Stomach (tissue), 8 donors: ENCODE measurements at regions not wholly inside any gene's neighbourhood (a gene's known extent, or its start where the extent isn't known, plus 50 kb on each side); places are given as distances from the start of the nearest gene placed in this dataset.

ENCODE experiments used
- DNase-seq, 2 donors: peaks; one replicate each; pipeline versions ENCODE4 v3.0.0 to v3.0.0-alpha.2; 2013 to 2019
- H3K27ac ChIP-seq, 5 donors: fragments of 200-600 bp in 4 of 5; sonication (generic) in 4 of 5; one replicate each; pipeline ENCODE4 v1.5.1; 2013 to 2019; ENCODE audit warnings: mild to moderate bottlenecking in 1 of 5, moderate library complexity in 1 of 5
- H3K27me3 ChIP-seq, 3 donors: fragments of 200-600 bp; sonication (generic); one replicate each; pipeline ENCODE4 v1.5.1; 2017 to 2019; ENCODE audit warnings: mixed run types in 1 of 3
- H3K36me3 ChIP-seq, 4 donors: fragments of 200-600 bp; sonication (generic); 1 replicate in 3 of 4; 2 replicates in 1 of 4; pipeline ENCODE4 v1.5.1; 2016 to 2019
- H3K4me1 ChIP-seq, 4 donors: fragments of 200-600 bp; sonication (generic); one replicate each; pipeline ENCODE4 v1.5.1; 2016 to 2019
- H3K4me3 ChIP-seq, 4 donors: fragments of 200-600 bp; sonication (generic) in 3 of 4; one replicate each; pipeline ENCODE4 v1.5.1; 2016 to 2019; ENCODE audit warnings: mild to moderate bottlenecking in 1 of 4
- H3K9me3 ChIP-seq, 4 donors: fragments of 200-600 bp; sonication (generic); one replicate each; pipeline ENCODE4 v1.5.1; 2016 to 2019
- CTCF ChIP-seq, 7 experiments: fragments of 450-650 bp in 4 of 7; fragments of 200-600 bp in 3 of 7; sonication (generic) in 3 of 7; IDR thresholded peaks; one replicate each; pipeline ENCODE4 v1.5.1; 2016 to 2019; ENCODE audit warnings: antibody characterized with exemption in 7 of 7, control low read depth in 2 of 7, mild to moderate bottlenecking in 1 of 7
- EP300 ChIP-seq: sonication (generic); formaldehyde crosslinking; IDR thresholded peaks from one replicate; pipeline ENCODE4 v1.6.1; 2017; ENCODE audit warnings: antibody characterized with exemption
- POLR2A ChIP-seq, 4 donors: fragments of 450-650 bp; IDR thresholded peaks; one replicate each; pipeline ENCODE4 v1.6.1; 2016; ENCODE audit warnings: antibody characterized with exemption in 4 of 4, control low read depth in 2 of 4, mild to moderate bottlenecking in 1 of 4, moderate library complexity in 1 of 4
- POLR2AphosphoS5 ChIP-seq, 3 donors: sonication (generic); formaldehyde crosslinking; IDR thresholded peaks; one replicate each; pipeline ENCODE4 v1.6.1; 2016; ENCODE audit warnings: antibody characterized with exemption in 3 of 3
- WGBS, 5 donors: extraction: QIAGEN DNeasy Blood & Tissue Kit in 3 of 5; methylation state at CpG; one replicate each; pipeline versions ENCODE4 v1.1.5 to v1.1.7; 2013 to 2018; 5-methylcytosine and 5-hydroxymethylcytosine counted together
- intact Hi-C: fragments of 100-400 bp; cut with DNase I; formaldehyde crosslinking; loops from one replicate; pipeline ENCODE4 v1.15.1; 2023; ENCODE audit warnings: low total_unique reads
- donor health status: healthy with polysubstance abuse.
- donor health status: Bipolar disorder and iron deficiency.
- donor health status: healthy.

- DNase-seq = no peak
- Histone ChIP-seq H3K27ac (no peak overlapping the region), H3K4me1 (no peaks in the 10 kb centered on the region), H3K4me3 (no peak overlapping the region), H3K36me3 (no peaks in the 10 kb centered on the region), H3K9me3 (peaks cover 0 to 3% (median 0%) of the 10 kb centered on the region in 4 donors), H3K27me3 (no peaks in the 10 kb centered on the region)
- WGBS, 5 donors = 86 to 94% (median 89%) methylated on average over 1 of the region's 1 CpG
- TF ChIP-seq POLR2AphosphoS5 (IDR thresholded peaks at IDR 0.05) = no peak
- TF ChIP-seq CTCF (IDR thresholded peaks at IDR 0.05) = no peak
- TF ChIP-seq POLR2A (IDR thresholded peaks at IDR 0.05) = no peak
- no peak for TF ChIP-seq EP300
- intact Hi-C loops = no loop called here
Observed at GRCh38 chr9:28056466-28056865, 483.2 kb upstream of the C9orf72 start.

DNA sequence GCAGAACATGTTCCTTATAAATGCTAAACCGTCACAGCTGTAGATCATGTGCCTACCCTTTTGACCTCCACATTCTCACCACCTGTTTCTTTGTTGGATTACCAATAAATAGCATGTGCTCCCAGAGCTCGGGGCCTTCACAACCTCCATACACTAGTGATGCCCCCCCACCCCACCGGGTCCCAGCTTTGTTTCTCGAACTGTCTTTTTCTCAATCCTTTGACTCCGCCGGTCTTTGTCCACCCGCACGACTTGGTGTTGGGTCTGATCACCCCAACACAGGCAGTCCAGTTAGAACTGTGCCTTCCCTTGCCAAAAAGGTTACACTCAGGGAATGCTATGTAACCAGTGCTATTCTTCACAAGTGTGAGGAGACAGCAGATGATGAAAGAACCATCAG is 485.9 kb upstream of the C9orf72 start:
- 86 to 93% (median 92%) methylated on average over 8 of the region's 8 CpGs for WGBS, 5 donors
- TF ChIP-seq POLR2A (IDR thresholded peaks at IDR 0.05) (no peak), CTCF (IDR thresholded peaks at IDR 0.05) (no peak), EP300 (no peak), POLR2AphosphoS5 (IDR thresholded peaks at IDR 0.05) (no peak)
- DNase-seq = no peak
- intact Hi-C loops = no loop called here
- peaks cover 0 to 3% (median 0%) of the 10 kb centered on the region in 4 donors for H3K9me3 ChIP-seq
- H3K4me1 ChIP-seq = no peaks in the 10 kb centered on the region
- H3K4me3 ChIP-seq = no peak overlapping the region
- H3K27ac ChIP-seq = no peak overlapping the region
- no peaks in the 10 kb centered on the region for H3K27me3 ChIP-seq
- H3K36me3 ChIP-seq = no peaks in the 10 kb centered on the region

- Histone ChIP-seq H3K4me1 (no peaks in the 10 kb centered on the region), H3K9me3 (no peaks in the 10 kb centered on the region), H3K27ac (no peak overlapping the region), H3K36me3 (no peaks in the 10 kb centered on the region), H3K4me3 (no peak overlapping the region), H3K27me3 (no peaks in the 10 kb centered on the region)
- intact Hi-C loops = no loop called here
- WGBS, 5 donors = 63 to 76% (median 74%) methylated on average over 5 to 9 of the region's 9 CpGs
- no peak for DNase-seq
- TF ChIP-seq CTCF (IDR thresholded peaks at IDR 0.05) (no peak), EP300 (no peak), POLR2AphosphoS5 (IDR thresholded peaks at IDR 0.05) (no peak), POLR2A (IDR thresholded peaks at IDR 0.05) (no peak)
Observed at GRCh38 chr9:28064241-28064815, 491.0 kb upstream of the C9orf72 start.

- peak; percentile 54 to 83 for DNase-seq
- Histone ChIP-seq H3K4me1 (no peaks in the 10 kb centered on the region), H3K27ac (no peak overlapping the region), H3K27me3 (no peaks in the 10 kb centered on the region), H3K9me3 (no peaks in the 10 kb centered on the region), H3K4me3 (no peak overlapping the region), H3K36me3 (no peaks in the 10 kb centered on the region)
- WGBS, 5 donors = 10 to 18% (median 13%) methylated on average over 1 of the region's 1 CpG
- TF ChIP-seq CTCF (IDR thresholded peaks at IDR 0.05) = peak in 4 of 7 experiments; percentile 28 to 47 (median 35)
- no peak for TF ChIP-seq POLR2A (IDR thresholded peaks at IDR 0.05)
- no peak for TF ChIP-seq EP300
- no peak for TF ChIP-seq POLR2AphosphoS5 (IDR thresholded peaks at IDR 0.05)
- intact Hi-C loops = loop anchor here (10.0 kb wide), 1 partner anchor 348 kb away; no protein-coding TSS in a partner anchor
Observed at GRCh38 chr9:28073270-28073669, 500.0 kb upstream of the C9orf72 start.
